Loucy (cell line): ENCODE measurements at regions not wholly inside any gene's neighbourhood (a gene's known extent, or its start where the extent isn't known, plus 50 kb on each side); places are given as distances from the start of the nearest gene placed in this dataset.

Experiments
- H2AFZ ChIP-seq: fragments of 200-600 bp; sonication (generic); 2 replicates; pipeline ENCODE4 v1.6.0; 2016; ENCODE audit warnings: antibody characterized with exemption, mild to moderate bottlenecking, low read length, moderate library complexity
- H3F3A ChIP-seq: fragments of 200-600 bp; 2 replicates; pipeline ENCODE4 v1.6.0; 2016; ENCODE audit warnings: antibody characterized with exemption, low read depth, mild to moderate bottlenecking
- H3K27me3 ChIP-seq: fragments of 200-600 bp; sonication (generic); 2 replicates; pipeline ENCODE4 v1.6.1; 2014; ENCODE audit warnings: low read length, mild to moderate bottlenecking; ENCODE audit not compliant: insufficient read depth, poor library complexity, severe bottlenecking
- H3K36me3 ChIP-seq: fragments of 200-600 bp; sonication (generic); 2 replicates; pipeline ENCODE4 v1.6.1; 2016; ENCODE audit warnings: low read length; ENCODE audit not compliant: insufficient read depth
- H3K4me1 ChIP-seq: fragments of 200-600 bp; sonication (generic); 2 replicates; pipeline ENCODE4 v1.5.1; 2014; ENCODE audit warnings: low read length, mild to moderate bottlenecking; ENCODE audit not compliant: insufficient read depth, poor library complexity, severe bottlenecking
- H3K4me2 ChIP-seq: fragments of 200-600 bp; sonication (generic); 2 replicates; pipeline ENCODE4 v1.6.0; 2014; ENCODE audit warnings: antibody characterized with exemption, low read length, low read depth, mild to moderate bottlenecking; ENCODE audit not compliant: poor library complexity, severe bottlenecking
- H3K4me3 ChIP-seq: fragments of 200-600 bp; sonication (generic); 2 replicates; pipeline ENCODE4 v1.5.1; 2014; ENCODE audit warnings: low read length, mild to moderate bottlenecking, mixed read lengths; ENCODE audit not compliant: poor library complexity, severe bottlenecking
- H3K79me2 ChIP-seq: fragments of 200-600 bp; sonication (generic); 2 replicates; pipeline ENCODE4 v1.6.1; 2014; ENCODE audit warnings: low read length; ENCODE audit not compliant: insufficient read depth
- H3K9ac ChIP-seq: fragments of 200-600 bp; sonication (generic); 2 replicates; pipeline ENCODE4 v1.6.0; 2014; ENCODE audit warnings: mild to moderate bottlenecking, low read depth, low read length, moderate library complexity; ENCODE audit not compliant: poor library complexity, severe bottlenecking
- H3K9me2 ChIP-seq: fragments of 200-600 bp; sonication (generic); replicated peaks from 2 replicates; pipeline ENCODE4 v1.6.1; 2016; ENCODE audit warnings: low read depth, low read length, mixed read lengths
- H3K9me3 ChIP-seq: fragments of 200-600 bp; sonication (generic); 2 replicates; pipeline ENCODE4 v1.6.1; 2014; ENCODE audit warnings: mild to moderate bottlenecking, antibody characterized with exemption, low read length, low read depth; ENCODE audit not compliant: insufficient read depth
- H4K20me1 ChIP-seq: fragments of 200-600 bp; sonication (generic); 2 replicates; pipeline ENCODE4 v1.6.0; 2014; ENCODE audit warnings: antibody characterized with exemption, low read length, mild to moderate bottlenecking; ENCODE audit not compliant: insufficient read depth, poor library complexity, severe bottlenecking
- CTCF ChIP-seq: fragments of 200-600 bp; sonication (generic); conservative IDR thresholded peaks from 2 replicates; pipeline ENCODE4 v1.5.1; 2014; ENCODE audit warnings: mild to moderate bottlenecking, antibody characterized with exemption, low read length
- EZH2phosphoT487 ChIP-seq: fragments of 200-600 bp; IDR thresholded peaks from 2 replicates; pipeline ENCODE4 v1.6.1; 2018; ENCODE audit warnings: antibody characterized with exemption, mild to moderate bottlenecking, moderate library complexity, borderline replicate concordance

DNA sequence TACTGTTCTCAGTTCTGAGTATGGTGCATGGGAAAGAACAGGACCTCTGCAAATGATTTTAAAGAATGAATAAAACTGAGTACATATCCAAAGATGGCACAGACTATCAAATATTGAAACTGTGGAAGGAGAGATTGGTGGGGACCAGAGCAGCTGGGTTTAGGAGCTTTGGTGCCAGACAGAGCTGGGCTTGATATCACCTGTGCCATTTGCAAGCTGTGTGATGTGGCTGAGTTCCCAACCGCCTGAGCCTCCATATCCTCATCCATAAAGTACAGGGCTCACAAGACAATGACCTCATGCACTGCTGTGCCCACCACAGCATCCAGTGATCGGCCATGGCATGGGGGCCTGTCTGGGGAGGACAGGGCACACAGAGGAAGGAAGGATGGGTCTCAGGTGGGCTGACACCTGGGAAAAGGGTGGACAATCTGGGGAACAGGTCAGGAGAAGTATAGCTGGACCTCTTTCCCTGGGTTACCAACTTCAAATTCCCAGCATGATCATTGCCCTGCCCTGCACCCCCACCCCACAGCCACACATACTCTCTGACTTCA, 83.9 kb upstream of the RAB6C start:
- H3K4me1 ChIP-seq, result no peaks in the 10 kb centered on the region
- no peaks in the 10 kb centered on the region for H3F3A ChIP-seq
- H2AFZ ChIP-seq, result no peak overlapping the region
- TF ChIP-seq EZH2phosphoT487 (no peak), CTCF (no peak)
- no peaks in the 10 kb centered on the region for H3K36me3 ChIP-seq
- H3K4me3 ChIP-seq, result no peak overlapping the region
- H3K27me3 ChIP-seq, result no peaks in the 10 kb centered on the region
- no peak overlapping the region for H3K4me2 ChIP-seq
- no peaks in the 10 kb centered on the region for H3K79me2 ChIP-seq
- H3K9me2 ChIP-seq, result no peaks in the 10 kb centered on the region
- no peak overlapping the region for H3K9ac ChIP-seq
- no peaks in the 10 kb centered on the region for H3K9me3 ChIP-seq
- H4K20me1 ChIP-seq, result no peaks in the 10 kb centered on the region

GRCh38 chr2:129896226-129897100, 83.0 kb upstream of the RAB6C start:
- no peaks in the 10 kb centered on the region for H3K79me2 ChIP-seq
- H3K9me2 ChIP-seq, result no peaks in the 10 kb centered on the region
- H3K9ac ChIP-seq, result no peak overlapping the region
- no peak overlapping the region for H3K4me3 ChIP-seq
- H3K36me3 ChIP-seq, result no peaks in the 10 kb centered on the region
- H3K27me3 ChIP-seq, result no peaks in the 10 kb centered on the region
- no peaks in the 10 kb centered on the region for H3F3A ChIP-seq
- no peak for TF ChIP-seq CTCF
- no peak for TF ChIP-seq EZH2phosphoT487
- no peaks in the 10 kb centered on the region for H3K4me1 ChIP-seq
- no peaks in the 10 kb centered on the region for H4K20me1 ChIP-seq
- no peaks in the 10 kb centered on the region for H3K9me3 ChIP-seq
- no peak overlapping the region for H2AFZ ChIP-seq
- no peak overlapping the region for H3K4me2 ChIP-seq

DNA sequence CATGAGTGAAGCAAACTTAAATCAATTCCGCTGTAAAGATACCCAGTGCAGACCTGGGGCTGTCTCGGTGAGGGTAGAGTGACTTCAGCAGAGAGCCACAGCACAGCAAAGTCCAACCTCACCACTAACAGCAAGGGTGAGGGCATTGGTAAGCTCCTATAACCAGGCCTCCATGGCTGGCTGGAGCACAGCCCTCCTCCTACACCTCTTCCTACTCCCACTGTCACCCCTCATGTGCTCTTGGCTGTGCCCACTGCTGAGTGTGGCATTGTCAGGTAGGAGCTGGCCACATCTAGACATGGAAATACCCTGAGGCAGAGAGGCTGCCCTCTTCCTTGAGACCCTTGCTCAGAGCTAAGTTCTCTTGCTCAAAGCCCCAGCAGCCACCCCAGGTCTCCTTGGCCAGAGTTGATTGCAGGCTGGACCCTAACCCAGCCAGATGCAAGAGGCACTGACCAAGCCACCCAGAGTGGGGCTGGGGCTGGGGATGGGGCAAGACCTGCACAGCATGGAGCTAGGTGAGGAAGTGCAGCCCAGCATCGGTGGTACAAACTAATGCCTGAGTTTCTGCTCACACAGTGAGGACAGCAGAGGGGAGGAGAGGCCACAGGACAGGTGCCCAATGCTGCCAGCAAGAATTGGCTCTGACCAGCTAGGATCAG, 77.6 kb upstream of the RAB6C start:
- H4K20me1 ChIP-seq, result no peaks in the 10 kb centered on the region
- H3K36me3 ChIP-seq, result no peaks in the 10 kb centered on the region
- H3K4me1 ChIP-seq, result no peaks in the 10 kb centered on the region
- no peaks in the 10 kb centered on the region for H3F3A ChIP-seq
- no peaks in the 10 kb centered on the region for H3K9me3 ChIP-seq
- H3K4me3 ChIP-seq, result no peak overlapping the region
- TF ChIP-seq CTCF, result no peak
- no peak for TF ChIP-seq EZH2phosphoT487
- no peak overlapping the region for H2AFZ ChIP-seq
- no peak overlapping the region for H3K4me2 ChIP-seq
- H3K9ac ChIP-seq, result no peak overlapping the region
- H3K9me2 ChIP-seq, result no peaks in the 10 kb centered on the region
- H3K27me3 ChIP-seq, result no peaks in the 10 kb centered on the region
- H3K79me2 ChIP-seq, result no peaks in the 10 kb centered on the region
